PC-9 (cell line): ENCODE measurements at regions not wholly inside any gene's neighbourhood (a gene's known extent, or its start where the extent isn't known, plus 50 kb on each side); places are given as distances from the start of the nearest gene placed in this dataset.

Source experiments
- BruUV-seq: library from RNA; stranded (reverse); fragments of 400-500 nt; replicated peaks from 2 replicates; lab custom pipeline; 2021; lab: Mats Ljungman, UMichigan
- CTCF ChIA-PET: fragments of 300-600 bp; sonication (Branson Sonifier 250); formaldehyde crosslinking; loops from one replicate; lab custom pipeline; 2022; ENCODE audit warnings: antibody characterized with exemption; lab: Charles Lee
- POLR2A ChIA-PET: fragments of 300-600 bp; sonication (Branson Sonifier 250); formaldehyde crosslinking; loops from one replicate; lab custom pipeline; 2022; ENCODE audit warnings: antibody characterized with exemption; ENCODE audit not compliant: unreplicated experiment; lab: Charles Lee
- DNase-seq, 2 experiments: peaks; one replicate each; pipeline versions ENCODE4 v3.0.0 to v3.0.0-alpha.2; 2015 to 2022; ENCODE audit warnings: mixed read lengths in 1 of 2
- H2AFZ ChIP-seq: fragments of 200-600 bp; sonication (generic); 2 replicates; pipeline ENCODE4 v1.8.1; 2017; ENCODE audit warnings: antibody characterized with exemption
- H3F3A ChIP-seq: fragments of 200-600 bp; sonication (generic); 2 replicates; pipeline ENCODE4 v1.8.1; 2017; ENCODE audit warnings: antibody characterized with exemption, mild to moderate bottlenecking, low read depth; ENCODE audit not compliant: insufficient read depth
- H3K27ac ChIP-seq: fragments of 200-600 bp; sonication (generic); 2 replicates; pipeline ENCODE4 v1.6.1; 2016; ENCODE audit warnings: mixed run types
- H3K27me3 ChIP-seq: fragments of 200-600 bp; sonication (generic); 2 replicates; pipeline ENCODE4 v1.6.1; 2016; ENCODE audit warnings: low read depth, mixed run types; ENCODE audit not compliant: insufficient read depth
- H3K36me3 ChIP-seq: fragments of 200-600 bp; sonication (generic); 2 replicates; pipeline ENCODE4 v1.6.1; 2016; ENCODE audit warnings: low read depth, mixed run types
- H3K4me1 ChIP-seq: fragments of 200-600 bp; sonication (generic); replicated peaks from 2 replicates; pipeline ENCODE4 v1.6.1; 2016; ENCODE audit warnings: mixed run types; ENCODE audit not compliant: insufficient read depth
- H3K4me2 ChIP-seq: fragments of 200-600 bp; sonication (generic); 2 replicates; pipeline ENCODE4 v1.6.1; 2017; ENCODE audit warnings: mixed run types
- H3K4me3 ChIP-seq: fragments of 200-600 bp; sonication (generic); 2 replicates; pipeline ENCODE4 v1.6.1; 2016; ENCODE audit warnings: mixed run types
- H3K79me2 ChIP-seq: fragments of 200-600 bp; sonication (generic); 2 replicates; pipeline ENCODE4 v1.6.1; 2017; ENCODE audit warnings: low read depth, mixed run types
- H3K9me2 ChIP-seq: fragments of 200-600 bp; sonication (generic); 2 replicates; pipeline ENCODE4 v1.8.1; 2017; ENCODE audit warnings: mild to moderate bottlenecking; ENCODE audit not compliant: insufficient read depth
- H3K9me3 ChIP-seq: fragments of 200-600 bp; sonication (generic); 2 replicates; pipeline ENCODE4 v1.8.1; 2016; ENCODE audit warnings: low read depth; ENCODE audit not compliant: insufficient read depth
- H4K20me1 ChIP-seq: fragments of 200-600 bp; sonication (generic); 2 replicates; pipeline ENCODE4 v1.8.1; 2017; ENCODE audit not compliant: insufficient read depth
- CTCF ChIP-seq: fragments of 200-600 bp; sonication (generic); conservative IDR thresholded peaks from 2 replicates; pipeline ENCODE4 v1.6.1; 2017; ENCODE audit warnings: mixed run types, antibody characterized with exemption, mild to moderate bottlenecking, moderate library complexity
- EZH2 ChIP-seq: fragments of 200-600 bp; sonication (generic); IDR thresholded peaks from 2 replicates; pipeline ENCODE4 v1.8.0; 2017; ENCODE audit warnings: antibody characterized with exemption, low read depth
- intact Hi-C: fragments of 100-400 bp; cut with micrococcal nuclease; formaldehyde crosslinking; loops from one replicate; pipeline ENCODE4 v1.10.0; 2022; ENCODE audit not compliant: unreplicated experiment

GRCh38 chr4:166309286-166309685, 436.2 kb downstream of the TLL1 start:
- Histone ChIP-seq H4K20me1 (no peaks in the 10 kb centered on the region), H3K27me3 (no peaks in the 10 kb centered on the region), H3K9me3 (no peaks in the 10 kb centered on the region), H3F3A (no peaks in the 10 kb centered on the region), H3K9me2 (no peaks in the 10 kb centered on the region), H3K4me2 (no peak overlapping the region), H3K27ac (no peak overlapping the region), H3K79me2 (no peaks in the 10 kb centered on the region), H3K36me3 (no peaks in the 10 kb centered on the region), H3K4me1 (no peaks in the 10 kb centered on the region), H3K4me3 (no peak overlapping the region), H2AFZ (no peak overlapping the region)
- DNase-seq = no peak
- intact Hi-C loops = no loop called here
- CTCF ChIA-PET = no interaction called here
- POLR2A ChIA-PET = no interaction called here
- BruUV-seq = no TSS peak
- TF ChIP-seq EZH2 (no peak), CTCF (no peak)

- intact Hi-C loops = no loop called here
- BruUV-seq = no TSS peak
Observed at GRCh38 chr4:166311169-166311568, 438.1 kb downstream of the TLL1 start.

GRCh38 chr4:166312166-166312565, 439.1 kb downstream of the TLL1 start:
- BruUV-seq = no TSS peak
- Histone ChIP-seq H3K27me3 (no peaks in the 10 kb centered on the region), H3K4me3 (no peak overlapping the region), H3K4me2 (no peak overlapping the region), H3K4me1 (no peaks in the 10 kb centered on the region), H4K20me1 (no peaks in the 10 kb centered on the region), H3F3A (no peaks in the 10 kb centered on the region), H3K27ac (no peak overlapping the region), H2AFZ (no peak overlapping the region), H3K9me2 (no peaks in the 10 kb centered on the region), H3K79me2 (no peaks in the 10 kb centered on the region), H3K36me3 (no peaks in the 10 kb centered on the region), H3K9me3 (no peaks in the 10 kb centered on the region)
- POLR2A ChIA-PET = no interaction called here
- DNase-seq = no peak
- CTCF ChIA-PET = no interaction called here
- no peak for TF ChIP-seq EZH2
- no peak for TF ChIP-seq CTCF
- intact Hi-C loops = no loop called here

More at GRCh38 chr4:166311169-166311568, 438.1 kb downstream of the TLL1 start:
- TF ChIP-seq CTCF (no peak), EZH2 (no peak)
- no peak overlapping the region for H3K4me3 ChIP-seq
- no peak for DNase-seq
- H3K36me3 ChIP-seq = no peaks in the 10 kb centered on the region
- H3K9me2 ChIP-seq = no peaks in the 10 kb centered on the region
- H4K20me1 ChIP-seq = no peaks in the 10 kb centered on the region
- ChIA-PET POLR2A (no interaction called here), CTCF (no interaction called here)
- no peak overlapping the region for H3K27ac ChIP-seq
- no peak overlapping the region for H3K4me2 ChIP-seq
- H3F3A ChIP-seq = no peaks in the 10 kb centered on the region
- no peak overlapping the region for H2AFZ ChIP-seq
- H3K79me2 ChIP-seq = no peaks in the 10 kb centered on the region
- H3K9me3 ChIP-seq = no peaks in the 10 kb centered on the region
- no peaks in the 10 kb centered on the region for H3K4me1 ChIP-seq
- H3K27me3 ChIP-seq = no peaks in the 10 kb centered on the region
